Vagina (tissue), 2 donors: ENCODE measurements at regions not wholly inside any gene's neighbourhood (a gene's known extent, or its start where the extent isn't known, plus 50 kb on each side); places are given as distances from the start of the nearest gene placed in this dataset.

Source experiments
- POLR2A ChIP-seq, 2 donors: fragments of 450-650 bp; IDR thresholded peaks; one replicate each; pipeline ENCODE4 v1.6.1; 2017; ENCODE audit warnings: antibody characterized with exemption in 2 of 2, mild to moderate bottlenecking in 2 of 2, moderate library complexity in 2 of 2
- POLR2AphosphoS5 ChIP-seq, 2 donors: sonication (generic); formaldehyde crosslinking; IDR thresholded peaks; one replicate each; pipeline ENCODE4 v1.9.0; 2017; ENCODE audit warnings: antibody characterized with exemption in 2 of 2, mild to moderate bottlenecking in 2 of 2, low read depth in 1 of 2; ENCODE audit not compliant: insufficient read depth in 1 of 2
- TF ChIP-seq, protein P1 (sequence below), 3 experiments: fragments of 450-650 bp in 2 of 3; fragments of 200-600 bp in 1 of 3; sonication (generic) in 1 of 3; IDR thresholded peaks; one replicate each; pipeline ENCODE4 v1.5.1; 2017 to 2019; ENCODE audit warnings: antibody characterized with exemption in 3 of 3, mild to moderate bottlenecking in 2 of 3, moderate library complexity in 2 of 3

DNA sequence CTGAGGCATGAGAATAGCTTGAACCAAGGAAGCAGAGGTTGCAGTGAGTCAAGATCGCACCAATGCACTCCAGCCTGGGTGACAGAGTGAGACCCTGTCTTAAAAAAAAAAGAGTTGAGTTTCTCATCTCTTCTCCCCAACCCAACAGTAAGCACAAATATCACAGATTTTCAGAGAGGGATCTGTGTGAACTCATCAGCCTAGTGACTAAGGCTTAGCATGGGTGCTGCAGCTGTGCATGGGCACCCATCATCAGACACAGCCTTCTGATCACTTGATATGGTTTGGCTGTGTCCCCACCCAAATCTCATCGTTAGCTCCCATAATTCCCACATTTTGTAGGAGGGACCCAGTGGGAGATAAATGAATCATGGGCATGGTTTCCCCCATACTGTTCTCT lies 298.9 kb downstream of the PCNX1 start:
- TF ChIP-seq, protein P1, sequence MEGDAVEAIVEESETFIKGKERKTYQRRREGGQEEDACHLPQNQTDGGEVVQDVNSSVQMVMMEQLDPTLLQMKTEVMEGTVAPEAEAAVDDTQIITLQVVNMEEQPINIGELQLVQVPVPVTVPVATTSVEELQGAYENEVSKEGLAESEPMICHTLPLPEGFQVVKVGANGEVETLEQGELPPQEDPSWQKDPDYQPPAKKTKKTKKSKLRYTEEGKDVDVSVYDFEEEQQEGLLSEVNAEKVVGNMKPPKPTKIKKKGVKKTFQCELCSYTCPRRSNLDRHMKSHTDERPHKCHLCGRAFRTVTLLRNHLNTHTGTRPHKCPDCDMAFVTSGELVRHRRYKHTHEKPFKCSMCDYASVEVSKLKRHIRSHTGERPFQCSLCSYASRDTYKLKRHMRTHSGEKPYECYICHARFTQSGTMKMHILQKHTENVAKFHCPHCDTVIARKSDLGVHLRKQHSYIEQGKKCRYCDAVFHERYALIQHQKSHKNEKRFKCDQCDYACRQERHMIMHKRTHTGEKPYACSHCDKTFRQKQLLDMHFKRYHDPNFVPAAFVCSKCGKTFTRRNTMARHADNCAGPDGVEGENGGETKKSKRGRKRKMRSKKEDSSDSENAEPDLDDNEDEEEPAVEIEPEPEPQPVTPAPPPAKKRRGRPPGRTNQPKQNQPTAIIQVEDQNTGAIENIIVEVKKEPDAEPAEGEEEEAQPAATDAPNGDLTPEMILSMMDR (IDR thresholded peaks at IDR 0.05), result no peak
- TF ChIP-seq POLR2A (IDR thresholded peaks at IDR 0.05) (no peak), POLR2AphosphoS5 (IDR thresholded peaks at IDR 0.05; ENCODE audit: insufficient read depth in 1 of 2, low read depth in 1 of 2) (no peak)
